ENCODE measurements at regions not wholly inside any gene's neighbourhood (a gene's known extent, or its start where the extent isn't known, plus 50 kb on each side); places are given as distances from the start of the nearest gene placed in this dataset.
"Not testable (repeated sequence)": the region's sequence is repeated elsewhere in the genome, so short reads cannot be mapped to it uniquely, and the experiment has no call there.

DNA sequence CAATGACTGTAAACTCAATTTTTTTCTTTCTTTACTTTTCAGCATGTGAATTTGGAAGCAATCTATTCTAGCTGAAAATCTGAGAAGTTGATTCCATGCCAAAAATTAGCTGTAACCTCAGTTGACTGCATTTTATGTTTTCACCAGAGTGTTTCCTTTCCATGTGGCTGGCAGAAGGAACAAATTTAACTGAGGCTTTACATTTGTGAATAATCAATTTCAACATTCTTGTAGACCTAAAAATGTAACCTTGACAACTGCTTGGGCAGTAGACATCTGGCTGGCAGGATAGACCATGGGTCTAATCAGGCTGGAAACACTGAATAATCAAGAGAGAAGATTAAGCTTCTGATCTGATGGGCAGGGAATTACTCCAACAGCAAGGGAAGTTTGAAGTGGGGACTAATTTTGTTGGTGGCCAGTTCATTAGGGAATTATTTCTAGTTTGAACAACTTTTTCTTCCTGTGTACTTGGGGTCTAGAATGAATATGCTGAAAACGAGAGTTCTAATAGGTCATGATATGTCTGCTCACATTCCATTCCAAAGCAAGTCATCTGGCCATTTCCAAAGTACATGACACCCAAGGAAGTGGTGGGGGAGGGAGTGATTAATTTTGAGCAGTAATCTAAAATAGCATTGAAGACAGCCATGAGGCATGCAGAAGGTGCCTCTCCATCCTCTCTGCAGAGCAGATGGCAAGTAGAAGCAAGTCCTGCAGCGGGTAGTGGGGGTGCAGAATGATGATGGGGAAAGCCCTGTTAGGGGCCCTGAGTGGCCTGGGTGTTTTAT lies 68.2 kb downstream of the ATP23 start:
- peak; percentile 45 to 47 for DNase-seq (ENCODE audit: low read depth in 2 of 2)

DNA sequence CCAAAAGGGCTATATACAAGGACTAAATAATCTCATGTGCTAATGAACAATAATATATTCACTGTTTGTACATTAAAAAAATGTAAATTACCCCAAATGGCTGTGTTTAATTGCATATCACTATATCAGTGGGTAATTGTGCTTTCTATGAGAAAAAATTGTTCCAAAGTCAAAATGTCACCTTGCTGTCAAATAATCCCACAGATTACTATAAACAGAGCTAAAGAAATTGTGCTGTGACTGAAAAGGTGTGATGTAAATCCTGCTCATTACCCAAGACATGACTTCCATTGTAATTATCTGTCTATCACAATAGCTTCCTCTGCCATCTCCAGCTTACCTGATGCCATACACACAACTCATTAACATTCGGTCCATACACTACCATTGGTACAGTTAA lies 70.3 kb downstream of the ATP23 start:
- DNase-seq (ENCODE audit: low read depth in 2 of 2), result no peak

- DNase-seq (ENCODE audit: low read depth in 2 of 2), result not testable (repeated sequence)
These were observed 81.1 kb downstream of the ATP23 start for GRCh38 chr12:58022379-58023020.

GRCh38 chr12:58025431-58025830 lies 84.1 kb downstream of the ATP23 start:
- DNase-seq (ENCODE audit: low read depth in 2 of 2), result no peak

DNA sequence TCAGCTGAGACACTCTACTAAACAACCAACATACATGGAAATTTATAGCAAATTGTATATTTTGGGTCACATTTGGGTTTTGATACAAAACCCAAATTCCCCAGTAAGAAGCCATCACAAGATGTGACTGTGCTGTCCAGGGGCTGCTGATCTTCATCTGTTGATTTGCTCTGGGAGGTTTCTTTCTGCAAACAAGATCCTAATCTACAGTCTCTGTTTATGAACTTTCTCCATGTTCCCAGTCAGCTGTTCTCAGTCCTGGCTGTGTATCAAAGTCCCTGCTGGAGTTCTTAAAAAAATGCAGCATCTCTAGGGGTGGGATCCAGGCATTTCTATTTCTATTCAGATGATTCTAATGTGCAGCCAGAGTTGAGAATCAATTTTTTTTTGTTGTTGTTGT lies 85.1 kb downstream of the ATP23 start:
- DNase-seq (ENCODE audit: low read depth in 2 of 2), result no peak

- no peak for DNase-seq (ENCODE audit: low read depth in 2 of 2)
These were observed 85.8 kb downstream of the ATP23 start for GRCh38 chr12:58026897-58027891.

DNA sequence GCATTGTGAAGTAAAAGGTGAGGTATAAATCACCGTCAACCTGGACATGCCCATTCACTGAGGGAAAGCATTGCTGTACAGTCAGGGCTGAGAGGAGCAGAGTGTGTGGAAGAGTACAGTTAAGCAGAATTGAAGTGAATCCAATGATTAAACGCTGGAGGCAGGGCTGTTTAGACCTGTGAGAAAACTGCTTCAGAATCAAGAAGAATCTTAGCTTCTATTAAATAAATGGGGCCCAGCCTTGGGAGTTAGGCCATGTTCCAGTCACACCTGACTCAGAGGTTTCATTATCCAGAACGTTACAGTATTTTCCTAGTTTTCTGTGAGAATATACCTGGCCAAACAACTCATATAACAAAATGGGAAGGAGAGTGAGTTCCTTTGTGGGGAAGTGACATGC lies 86.9 kb downstream of the ATP23 start:
- DNase-seq (ENCODE audit: low read depth in 2 of 2), result no peak

DNA sequence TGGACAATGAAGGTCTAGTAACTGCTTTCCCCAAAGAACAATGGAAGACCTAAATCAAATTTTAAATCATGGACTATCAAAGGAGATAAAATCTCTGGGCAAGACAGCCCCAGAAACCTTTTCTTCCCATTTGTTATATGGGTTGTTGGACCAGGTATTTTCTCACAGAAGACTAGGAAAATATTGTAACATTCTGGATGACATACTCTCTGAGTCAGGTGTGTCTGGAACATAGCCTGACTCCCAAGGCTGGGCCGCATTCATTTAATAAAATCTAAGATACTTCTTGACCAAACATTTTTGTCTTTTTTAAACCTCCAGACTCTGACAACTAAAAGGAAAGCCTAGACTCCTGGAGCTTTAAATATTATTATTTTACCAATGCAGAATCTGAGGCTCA lies 87.9 kb downstream of the ATP23 start:
- no peak for DNase-seq (ENCODE audit: low read depth in 2 of 2)

DNA sequence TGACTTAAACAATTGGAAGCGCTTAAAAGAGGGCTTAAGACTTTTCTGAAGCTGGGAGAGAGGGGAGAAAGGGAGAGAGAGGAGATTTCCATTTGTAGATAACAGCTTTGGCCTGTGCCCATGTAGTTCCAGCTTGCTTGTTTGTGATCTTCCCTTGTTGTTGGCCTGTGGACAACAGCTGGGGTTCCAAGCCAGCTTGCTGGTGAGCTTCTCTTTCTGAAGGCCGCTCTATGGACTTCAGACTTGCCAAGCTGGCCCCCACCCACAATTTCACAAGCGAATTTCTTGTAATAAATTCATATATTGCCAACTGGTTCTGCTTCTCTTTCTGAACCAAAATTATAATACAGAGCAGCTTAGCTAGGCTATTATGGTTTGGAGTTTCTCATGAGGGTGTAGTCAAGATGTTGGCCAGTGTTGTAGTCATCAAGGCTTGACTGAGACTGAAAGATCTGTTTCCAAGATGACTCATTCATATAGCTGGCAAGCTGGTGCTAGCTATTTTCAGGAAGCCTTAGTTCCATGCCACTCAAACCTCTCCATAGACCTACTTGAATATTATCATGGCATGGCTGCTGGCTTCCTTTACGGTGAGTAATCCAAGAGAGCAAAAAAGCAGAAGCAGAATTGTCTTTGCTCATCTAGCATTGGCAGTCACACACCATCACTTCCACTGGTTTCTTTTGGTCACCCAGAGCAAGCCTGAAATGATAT lies 89.4 kb downstream of the ATP23 start:
- no peak for DNase-seq (ENCODE audit: low read depth in 2 of 2)

DNA sequence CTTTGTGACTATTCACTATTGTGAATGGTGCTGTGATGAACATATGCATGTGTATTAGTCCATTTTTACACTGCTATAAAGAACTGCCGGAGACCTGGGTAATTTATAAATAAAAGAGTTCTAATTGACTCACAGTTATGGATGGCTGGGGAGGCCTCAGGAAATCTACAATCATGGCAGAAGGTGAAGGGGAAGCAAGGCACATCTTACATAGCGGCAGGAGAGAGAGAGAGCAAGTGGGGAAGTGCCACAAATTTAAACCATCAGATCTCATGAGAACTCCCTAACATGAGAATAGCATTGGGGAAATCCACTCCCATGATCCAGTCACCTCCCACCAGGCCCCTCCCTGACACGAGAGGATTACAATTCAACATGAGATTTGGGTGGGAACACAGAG lies 90.8 kb downstream of the ATP23 start:
- DNase-seq (ENCODE audit: low read depth in 2 of 2), result no peak

DNA sequence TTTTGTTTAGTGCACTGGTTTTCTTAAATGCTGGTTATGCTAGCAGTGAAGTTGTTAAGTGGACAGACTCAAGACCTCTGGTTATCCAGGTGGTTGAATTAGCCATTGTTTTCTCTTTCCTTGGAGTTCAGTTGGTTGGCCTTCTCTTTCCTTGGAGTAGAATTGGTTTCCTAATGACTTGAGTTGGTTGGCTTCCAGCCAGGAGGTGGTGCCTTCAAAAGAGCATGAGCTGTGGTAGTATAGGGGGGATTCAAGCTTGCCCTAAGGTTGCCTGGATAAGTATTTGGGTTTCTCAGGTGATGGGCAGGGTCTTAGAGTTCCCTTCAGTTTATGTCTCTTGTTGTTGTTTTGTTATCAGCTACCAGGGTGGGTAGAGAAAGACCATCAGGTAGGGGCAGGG lies 92.5 kb downstream of the ATP23 start:
- no peak for DNase-seq (ENCODE audit: low read depth in 2 of 2)

DNA sequence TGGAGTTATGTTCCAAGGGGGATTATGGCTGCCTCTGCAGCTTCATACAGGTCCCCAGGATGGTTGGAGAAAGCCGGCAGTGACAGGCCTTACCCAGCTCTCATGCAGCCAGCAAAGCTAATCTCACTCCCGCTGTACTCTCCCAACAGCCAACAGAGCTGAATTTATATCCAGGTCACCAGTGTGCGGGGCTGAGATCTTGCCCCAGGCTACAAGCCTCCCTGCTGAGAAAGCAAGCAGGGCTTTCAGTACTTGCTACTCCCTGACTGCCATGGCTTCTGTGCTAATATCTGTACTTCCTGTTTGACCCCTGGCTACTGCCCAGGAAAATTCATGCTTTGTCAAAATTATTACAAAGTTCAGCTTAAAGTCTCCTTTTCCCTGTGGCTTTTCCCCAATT lies 92.9 kb downstream of the ATP23 start:
- no peak for DNase-seq (ENCODE audit: low read depth in 2 of 2)

DNA sequence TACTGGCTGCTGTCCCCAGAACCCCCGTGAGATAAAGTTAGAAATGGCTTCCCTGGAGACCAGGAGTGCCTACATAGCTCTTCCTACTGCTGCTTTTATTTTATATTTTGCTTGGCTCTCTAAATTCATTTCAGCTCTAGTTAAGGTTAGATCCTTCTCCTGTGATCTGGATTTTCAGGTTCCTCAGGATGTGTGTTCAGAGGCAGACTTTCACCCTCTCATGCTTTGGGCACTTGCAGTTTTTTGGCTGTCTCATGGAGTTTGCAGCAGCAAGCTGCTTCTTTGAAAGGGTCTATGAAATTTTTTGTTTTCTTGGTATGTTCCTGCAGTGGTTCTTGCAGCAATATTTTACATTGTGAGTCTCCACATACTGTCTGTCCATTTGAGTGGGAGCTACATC lies 93.3 kb downstream of the ATP23 start:
- DNase-seq (ENCODE audit: low read depth in 2 of 2), result no peak

- DNase-seq (ENCODE audit: low read depth in 2 of 2), result no peak
These were observed 100.1 kb downstream of the ATP23 start for GRCh38 chr12:58041441-58041840.

DNA sequence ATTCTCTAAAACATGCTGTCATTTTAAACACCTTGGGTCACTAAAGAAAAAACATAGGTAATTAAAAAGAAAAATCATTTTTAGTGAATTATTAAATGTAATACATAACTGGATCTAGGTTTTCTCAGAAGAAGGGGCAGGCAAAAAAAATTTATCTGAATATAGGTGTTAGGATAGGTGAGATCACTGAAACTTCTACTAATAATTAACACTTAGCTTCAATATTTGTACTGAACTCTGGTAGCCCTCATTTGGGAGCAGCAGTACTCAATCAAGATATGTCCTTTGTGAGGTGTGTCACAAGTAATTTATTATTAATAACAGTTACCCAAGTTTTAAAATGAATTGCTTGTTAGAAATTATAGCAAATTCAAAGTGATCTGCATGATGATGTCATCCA lies 103.6 kb downstream of the ATP23 start:
- DNase-seq (ENCODE audit: low read depth in 2 of 2), result no peak

DNA sequence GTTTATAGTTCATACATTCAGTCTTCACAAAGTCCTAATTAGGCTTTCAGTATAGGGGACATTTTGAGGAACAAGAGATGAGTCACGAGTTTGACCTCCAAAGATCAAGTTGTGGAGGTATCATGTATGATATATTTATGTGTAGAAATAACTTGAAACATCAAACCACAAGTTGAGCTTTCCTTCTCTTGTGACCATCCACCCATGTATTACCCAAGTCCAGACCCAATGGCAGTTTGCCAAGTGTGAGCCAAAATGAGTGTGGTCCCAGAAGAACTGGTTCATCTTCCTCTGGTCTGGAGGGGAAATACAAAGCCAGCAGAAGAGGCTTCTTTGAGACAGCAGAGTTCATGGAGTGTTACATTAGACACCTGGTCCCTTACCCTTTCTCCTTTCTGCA lies 104.9 kb downstream of the ATP23 start:
- DNase-seq (ENCODE audit: low read depth in 2 of 2), result no peak

- no peak for DNase-seq (ENCODE audit: low read depth in 2 of 2)
These were observed 110.0 kb downstream of the ATP23 start for GRCh38 chr12:58051378-58051777.

DNA sequence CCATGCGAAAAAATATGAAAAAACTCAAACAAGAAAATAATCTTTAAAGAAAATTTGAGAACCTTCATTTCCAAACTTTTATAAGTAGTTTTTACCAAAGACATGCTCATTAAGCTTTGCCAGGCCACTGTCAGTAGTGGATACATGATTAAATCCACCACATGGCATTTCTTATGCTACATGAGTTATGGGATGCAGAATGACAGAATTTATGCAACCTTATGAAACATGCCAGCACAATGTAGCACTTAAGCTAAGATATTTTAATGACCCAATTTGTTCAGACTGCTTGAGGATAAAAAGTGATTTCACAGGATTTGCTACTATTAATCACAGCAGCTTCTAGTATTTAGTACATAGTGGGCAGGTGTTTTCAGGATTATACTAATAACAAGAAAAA lies 123.3 kb downstream of the ATP23 start:
- DNase-seq (ENCODE audit: low read depth in 2 of 2), result no peak

- no peak for DNase-seq (ENCODE audit: low read depth in 2 of 2)
These were observed 124.9 kb downstream of the ATP23 start for GRCh38 chr12:58066296-58066695.

- DNase-seq (ENCODE audit: low read depth in 2 of 2), result peak; percentile 65 to 71
These were observed 126.4 kb downstream of the ATP23 start for GRCh38 chr12:58067610-58068387.

- DNase-seq (ENCODE audit: low read depth in 2 of 2), result no peak
These were observed 127.3 kb downstream of the ATP23 start for GRCh38 chr12:58068706-58069105.

All from fibroblast of skin of left biceps (primary cell).